ENCODE measurements at regions not wholly inside any gene's neighbourhood (a gene's known extent, or its start where the extent isn't known, plus 50 kb on each side); places are given as distances from the start of the nearest gene placed in this dataset.

DNA sequence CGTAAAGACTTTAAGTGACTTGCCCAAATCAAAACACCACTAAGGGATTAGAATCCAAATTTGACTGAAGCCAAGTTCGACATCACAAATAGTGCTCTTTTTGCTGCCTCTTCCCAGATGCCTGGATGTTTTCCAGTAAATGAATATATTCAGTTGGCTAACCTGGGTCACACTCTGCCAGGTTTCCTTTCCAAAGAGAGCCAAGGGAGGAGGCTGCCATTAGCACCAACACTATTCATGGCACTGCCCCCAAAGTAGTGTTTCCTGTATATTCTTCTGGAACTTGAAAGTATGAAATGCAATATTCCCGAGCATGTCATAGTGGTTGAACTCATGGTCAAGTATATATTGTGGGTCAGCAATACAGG, 219.3 kb upstream of the UBASH3B start:
- TF ChIP-seq POLR2A (IDR thresholded peaks at IDR 0.05) (no peak), EP300 (IDR thresholded peaks at IDR 0.05) (no peak)
- TF ChIP-seq, protein P1, sequence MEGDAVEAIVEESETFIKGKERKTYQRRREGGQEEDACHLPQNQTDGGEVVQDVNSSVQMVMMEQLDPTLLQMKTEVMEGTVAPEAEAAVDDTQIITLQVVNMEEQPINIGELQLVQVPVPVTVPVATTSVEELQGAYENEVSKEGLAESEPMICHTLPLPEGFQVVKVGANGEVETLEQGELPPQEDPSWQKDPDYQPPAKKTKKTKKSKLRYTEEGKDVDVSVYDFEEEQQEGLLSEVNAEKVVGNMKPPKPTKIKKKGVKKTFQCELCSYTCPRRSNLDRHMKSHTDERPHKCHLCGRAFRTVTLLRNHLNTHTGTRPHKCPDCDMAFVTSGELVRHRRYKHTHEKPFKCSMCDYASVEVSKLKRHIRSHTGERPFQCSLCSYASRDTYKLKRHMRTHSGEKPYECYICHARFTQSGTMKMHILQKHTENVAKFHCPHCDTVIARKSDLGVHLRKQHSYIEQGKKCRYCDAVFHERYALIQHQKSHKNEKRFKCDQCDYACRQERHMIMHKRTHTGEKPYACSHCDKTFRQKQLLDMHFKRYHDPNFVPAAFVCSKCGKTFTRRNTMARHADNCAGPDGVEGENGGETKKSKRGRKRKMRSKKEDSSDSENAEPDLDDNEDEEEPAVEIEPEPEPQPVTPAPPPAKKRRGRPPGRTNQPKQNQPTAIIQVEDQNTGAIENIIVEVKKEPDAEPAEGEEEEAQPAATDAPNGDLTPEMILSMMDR (IDR thresholded peaks at IDR 0.05), result no peak

All from ovary (tissue), 3 donors.